ENCODE measurements at regions not wholly inside any gene's neighbourhood (a gene's known extent, or its start where the extent isn't known, plus 50 kb on each side); places are given as distances from the start of the nearest gene placed in this dataset.
"Not testable (repeated sequence)": the region's sequence is repeated elsewhere in the genome, so short reads cannot be mapped to it uniquely, and the experiment has no call there.

DNA sequence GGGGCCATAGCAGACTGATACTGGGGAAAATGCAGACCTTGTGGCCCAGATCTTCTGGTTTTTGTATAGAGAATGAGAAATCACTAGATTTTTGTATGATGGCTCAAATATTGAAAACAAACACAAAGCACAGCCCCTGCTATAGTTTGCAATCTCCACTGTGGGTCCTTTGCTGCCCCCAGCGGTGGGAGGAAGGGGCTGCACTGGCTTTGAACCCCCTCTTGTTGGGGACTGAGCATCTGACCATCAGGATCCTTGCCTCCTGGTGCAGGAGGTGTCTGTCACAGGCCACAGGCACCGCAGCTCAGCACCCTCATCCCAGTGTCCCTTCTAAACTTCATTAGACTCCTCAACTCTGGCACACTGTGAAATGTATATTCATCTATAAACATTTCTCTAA is 252.3 kb downstream of the BCL2L11 start:
- not testable (repeated sequence) for DNase-seq

DNA sequence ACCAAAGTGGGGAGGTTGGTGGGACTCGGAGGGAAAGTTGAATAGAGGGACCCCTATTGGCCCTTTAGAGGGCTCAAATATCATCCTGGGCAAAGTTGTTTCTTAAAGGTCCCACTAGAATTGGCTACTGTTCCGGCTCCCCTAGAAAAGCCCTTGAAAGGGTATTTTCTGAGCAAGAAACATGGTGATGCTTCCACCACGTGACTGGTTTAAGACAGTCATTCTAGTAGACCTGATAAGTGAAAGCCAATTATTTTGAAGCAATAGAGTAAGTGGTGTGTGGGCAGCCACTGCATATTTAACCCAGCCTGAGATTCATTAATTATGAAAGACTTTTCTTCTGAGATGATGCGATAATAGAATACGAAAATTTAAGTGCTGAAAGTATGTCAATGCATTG is 253.3 kb downstream of the BCL2L11 start:
- DNase-seq, result not testable (repeated sequence)

DNA sequence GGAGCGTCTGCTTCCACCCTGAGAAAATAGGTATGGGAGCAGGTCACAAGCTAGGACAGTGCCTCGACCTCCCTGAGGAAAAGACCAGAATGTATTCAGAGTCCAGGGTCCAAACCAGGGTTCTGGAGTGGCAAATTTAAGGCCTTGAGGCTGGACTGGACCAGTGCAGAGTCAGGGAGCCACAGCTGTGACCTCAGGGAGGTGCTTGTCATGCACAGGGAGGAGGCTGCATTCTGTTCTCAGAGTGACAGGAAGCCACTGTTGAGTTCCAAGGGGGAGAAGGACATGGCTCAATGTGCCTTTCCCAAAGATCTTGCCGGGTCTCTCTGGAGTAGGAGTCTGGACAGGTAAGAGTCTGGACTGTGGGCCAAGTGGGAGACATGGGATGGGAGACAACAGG is 254.0 kb downstream of the BCL2L11 start:
- DNase-seq, result not testable (repeated sequence)

DNA sequence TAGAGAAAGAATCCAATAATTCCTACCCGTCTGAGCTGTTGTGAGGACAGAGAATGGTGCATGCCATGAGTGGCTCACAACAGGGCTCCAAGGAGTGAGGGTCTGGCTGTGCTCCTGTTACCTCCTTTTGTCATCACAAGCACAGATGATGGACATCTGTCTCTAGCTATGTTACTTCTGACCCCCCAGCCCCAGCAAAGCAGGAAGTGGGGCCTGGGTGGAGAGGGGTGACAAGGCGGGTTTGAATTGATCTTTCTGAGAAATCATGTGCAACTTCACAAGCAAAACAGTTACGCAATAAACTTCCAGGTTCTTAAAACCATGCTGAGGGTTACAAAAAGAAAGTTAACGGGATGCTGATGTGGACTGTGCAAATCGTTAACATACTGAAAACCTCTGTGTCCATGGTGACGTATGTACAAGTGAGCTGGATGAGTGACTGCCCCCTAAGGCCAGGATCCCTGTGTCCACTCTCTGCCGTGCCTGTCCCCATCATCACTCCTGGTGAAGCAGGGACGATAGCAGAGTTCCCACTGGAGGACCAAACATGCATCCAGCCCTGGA is 254.7 kb downstream of the BCL2L11 start:
- DNase-seq, result not testable (repeated sequence)

DNA sequence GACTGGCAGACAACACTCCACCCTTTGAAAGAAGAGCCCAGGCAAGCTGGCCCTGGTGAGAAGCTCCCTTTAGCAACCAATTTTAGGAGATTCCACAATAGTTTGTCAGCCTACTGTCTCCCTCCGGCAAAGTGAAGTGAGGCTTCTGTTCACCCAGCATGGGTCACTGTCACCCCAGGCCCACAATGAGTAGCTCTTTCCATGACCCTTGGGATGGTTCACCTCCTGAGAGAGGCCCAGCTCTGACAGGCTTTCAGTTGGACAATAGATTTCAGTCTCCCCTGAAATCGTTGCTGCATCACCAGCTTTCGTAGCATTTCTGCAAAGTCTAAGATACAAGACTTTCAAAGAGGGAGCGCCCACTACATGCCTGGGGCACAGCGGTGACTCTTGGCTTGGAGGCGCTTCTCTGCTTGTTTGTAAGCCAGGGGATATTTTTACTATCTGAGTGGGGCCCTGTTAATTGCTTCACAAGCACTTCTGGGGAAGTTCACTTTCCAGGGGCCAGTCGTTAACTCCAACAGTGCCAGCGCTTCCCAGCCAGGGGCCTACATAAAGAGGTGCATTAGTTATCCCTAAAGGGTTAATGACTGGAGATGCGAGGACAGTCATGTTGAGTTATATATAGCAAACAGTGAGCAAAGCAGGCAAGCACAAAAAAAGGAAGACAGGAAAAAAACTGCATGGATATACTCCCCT is 255.7 kb downstream of the BCL2L11 start:
- not testable (repeated sequence) for DNase-seq

DNA sequence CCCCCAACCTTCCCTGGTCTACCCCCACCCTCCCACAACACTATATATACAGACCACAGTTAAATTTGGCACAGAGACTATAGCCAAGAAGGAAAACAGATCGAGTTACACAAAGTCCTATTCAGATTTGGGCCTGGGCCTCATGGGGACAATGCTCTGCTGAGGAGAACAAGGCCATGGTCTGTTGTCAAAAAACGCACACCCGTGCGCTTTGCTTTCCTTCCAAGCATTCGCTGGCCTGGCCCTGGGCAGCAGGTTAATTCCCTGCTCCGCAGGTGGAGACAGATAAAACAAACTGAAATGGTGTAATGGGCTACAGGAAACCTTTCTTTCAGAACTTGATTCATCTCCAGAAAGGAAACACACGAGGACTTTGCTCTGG is 256.2 kb downstream of the BCL2L11 start:
- DNase-seq, result not testable (repeated sequence)

DNA sequence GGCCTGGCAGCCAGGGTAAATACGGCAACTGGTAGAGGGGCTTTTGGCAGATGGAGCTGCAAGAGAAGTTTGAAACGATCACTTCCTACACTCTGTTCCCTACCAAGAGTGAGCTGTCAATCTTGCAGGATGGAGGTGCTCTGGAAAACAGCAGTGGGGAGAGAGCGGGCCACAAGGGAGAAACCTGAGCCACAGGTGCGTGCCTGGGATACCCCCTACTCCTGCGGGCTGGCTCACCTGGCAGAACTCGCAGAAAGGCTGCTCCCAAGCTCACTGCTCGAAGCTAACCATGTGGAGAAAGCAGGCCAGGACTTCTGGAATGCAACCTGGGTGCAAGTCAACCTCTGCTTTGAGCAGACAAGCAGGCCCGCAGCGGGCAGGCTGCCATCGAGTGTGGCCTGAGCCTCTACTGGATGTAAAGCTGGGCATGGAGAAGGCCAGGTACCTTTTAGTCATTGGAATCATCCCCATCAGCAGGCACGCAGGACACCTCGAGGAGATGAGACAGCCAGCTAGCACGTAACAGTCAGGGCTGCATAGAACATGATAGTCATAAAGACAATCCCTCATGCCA is 256.8 kb downstream of the BCL2L11 start:
- not testable (repeated sequence) for DNase-seq

DNA sequence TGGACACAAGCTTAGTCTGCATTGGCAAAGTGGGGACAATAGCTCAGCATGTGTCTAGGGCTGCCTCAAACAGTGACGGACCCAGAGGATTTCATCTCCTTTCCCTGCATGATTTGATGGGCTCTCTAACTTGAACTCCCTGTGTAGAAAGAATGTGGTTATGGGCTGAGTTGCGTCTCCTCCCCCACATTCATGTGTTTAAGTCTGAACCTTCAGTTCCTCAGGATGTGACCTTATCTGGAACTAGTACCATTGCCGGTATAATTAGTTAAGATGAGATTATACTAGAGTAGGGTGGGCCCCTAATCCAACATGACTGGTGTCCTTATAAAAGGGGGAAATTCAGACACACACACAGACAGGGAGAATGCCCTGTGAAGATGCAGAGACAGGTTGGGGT is 257.6 kb downstream of the BCL2L11 start:
- not testable (repeated sequence) for DNase-seq

DNA sequence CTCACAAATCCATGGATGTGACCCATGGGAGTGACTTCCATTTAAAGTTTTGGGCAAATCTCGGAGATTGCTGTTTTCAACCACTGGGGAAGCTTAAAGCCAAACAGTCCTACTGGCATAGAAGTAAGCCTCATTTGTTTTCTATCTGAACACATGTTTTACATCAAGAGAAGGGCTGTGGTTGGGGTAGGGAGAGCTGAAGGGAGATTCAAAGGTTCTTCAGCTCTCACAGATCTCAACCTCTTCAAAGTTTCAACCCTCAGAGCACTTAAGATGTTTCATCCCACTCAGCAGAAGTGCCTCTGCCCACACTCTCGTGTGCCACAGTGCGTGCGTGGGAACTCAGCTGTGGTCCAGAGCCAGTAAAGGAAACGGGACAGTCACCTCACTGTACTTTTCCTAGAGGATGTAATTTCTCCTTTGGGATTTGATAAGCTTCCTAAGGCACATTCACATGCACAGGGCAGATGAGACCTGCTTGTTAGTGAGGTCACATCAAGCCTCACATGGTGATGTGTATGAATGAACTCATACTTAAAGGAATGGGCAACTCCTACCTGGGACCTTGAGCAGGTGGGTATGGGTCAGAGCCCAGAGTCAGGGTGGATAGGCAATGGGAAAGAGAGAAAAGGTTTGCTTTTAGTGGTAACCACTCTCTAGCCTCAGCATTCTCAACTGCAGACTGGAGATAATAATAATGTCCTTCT is 260.2 kb downstream of the BCL2L11 start:
- not testable (repeated sequence) for DNase-seq

DNA sequence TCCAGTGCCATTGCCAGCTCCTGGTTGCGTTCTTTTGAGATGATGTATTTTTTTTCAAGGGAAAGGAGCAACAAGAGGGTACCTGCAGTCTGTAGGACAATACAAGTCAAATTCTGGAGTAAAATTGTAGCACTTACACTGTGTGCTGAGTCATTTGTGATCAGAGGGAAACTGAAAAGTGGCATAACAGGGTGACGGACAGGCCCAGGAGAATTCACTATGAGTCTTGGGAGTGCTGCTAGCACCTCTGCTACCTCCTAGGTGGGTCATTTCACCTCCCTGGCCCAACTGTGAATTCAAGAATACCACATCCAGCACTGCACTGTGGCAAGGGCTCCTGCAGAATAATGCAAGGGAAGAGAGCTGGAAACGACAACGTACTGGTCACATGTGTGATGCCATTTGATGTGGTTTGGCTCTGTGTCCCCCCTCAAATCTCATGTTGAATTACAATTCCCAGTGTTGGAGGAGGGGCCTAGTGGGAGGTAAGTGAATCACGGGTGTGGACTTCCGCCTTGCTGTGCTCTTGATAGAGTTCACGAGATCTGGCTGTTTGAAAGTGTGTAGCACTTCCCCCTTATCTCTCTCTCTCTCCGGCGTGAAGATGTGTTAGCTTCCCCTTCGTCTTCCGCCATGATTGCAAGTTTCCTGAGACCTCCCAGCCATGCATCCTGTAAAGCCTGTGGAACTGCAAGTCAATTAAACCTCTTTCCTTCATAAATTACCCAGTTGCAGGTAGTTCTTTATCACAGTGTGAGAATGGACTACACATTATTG is 261.0 kb downstream of the BCL2L11 start:
- DNase-seq, result not testable (repeated sequence)

DNA sequence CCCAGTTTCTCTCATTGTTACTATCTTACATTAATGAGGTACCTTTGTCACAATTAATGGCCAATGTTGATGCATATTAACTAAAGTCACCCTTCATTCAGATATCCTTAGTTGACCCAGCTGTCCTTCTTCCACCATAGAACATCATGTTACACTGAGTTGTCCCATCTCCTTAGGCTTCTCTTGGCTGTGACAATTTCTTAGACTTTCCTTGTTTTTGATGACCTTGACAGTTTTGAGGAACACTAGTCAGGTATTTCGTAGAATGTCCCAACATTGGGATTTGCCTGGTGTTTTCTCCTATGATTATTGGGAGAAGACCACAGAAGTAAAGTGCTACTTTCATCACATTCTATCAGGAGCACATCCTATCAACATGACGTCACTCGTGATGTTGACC is 261.8 kb downstream of the BCL2L11 start:
- not testable (repeated sequence) for DNase-seq

DNA sequence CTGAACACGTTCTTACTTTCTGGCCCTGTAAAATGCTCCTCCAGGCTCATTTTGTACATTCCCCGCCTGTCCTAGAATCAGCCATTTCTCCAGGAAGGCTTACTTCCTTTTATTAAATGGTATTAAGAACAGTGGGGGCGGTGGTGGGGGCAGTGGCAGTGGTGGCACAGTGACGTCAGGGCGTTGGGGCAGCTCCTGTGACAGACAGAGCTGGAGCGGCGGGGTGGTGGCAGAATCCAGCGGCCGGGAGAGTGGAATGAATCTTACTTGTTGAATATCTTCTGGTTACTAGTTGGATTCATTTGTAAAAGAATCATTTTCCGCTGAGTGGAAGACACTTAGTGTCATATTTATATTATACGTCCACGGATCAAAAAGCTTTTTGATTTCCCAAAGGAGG is 262.6 kb downstream of the BCL2L11 start:
- DNase-seq, result not testable (repeated sequence)

DNA sequence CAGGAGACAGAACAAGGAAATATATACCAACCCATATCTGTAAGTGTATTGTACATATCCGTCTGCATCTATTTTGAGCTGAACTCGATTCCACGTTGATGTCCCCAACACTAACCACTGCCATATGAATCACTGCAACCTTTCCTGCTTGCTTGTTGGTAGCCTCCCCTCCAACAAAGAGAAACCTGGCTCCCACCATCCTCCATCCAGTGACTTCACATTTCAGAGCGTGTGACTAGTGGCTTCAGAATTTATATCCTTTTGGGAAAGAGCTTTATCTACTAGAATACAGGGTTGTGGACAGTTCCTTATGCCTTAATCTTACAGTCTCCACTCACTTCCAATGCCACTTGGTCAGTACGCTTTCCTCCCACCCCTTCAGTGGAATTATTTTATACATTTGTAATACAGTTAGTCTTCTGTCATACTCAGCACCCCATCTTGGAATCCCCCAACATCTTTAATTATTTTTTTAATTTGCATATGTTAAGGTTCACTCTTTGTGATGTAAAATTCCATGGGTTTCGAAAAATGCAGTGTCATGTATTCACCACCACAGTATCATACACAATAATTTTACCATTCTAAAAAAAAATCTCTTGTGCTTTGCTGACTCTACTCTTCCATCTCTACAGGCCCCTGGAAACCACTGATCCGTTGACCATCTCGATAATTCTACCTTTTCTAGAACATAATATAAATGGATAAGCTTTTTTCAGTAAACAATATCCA is 264.7 kb downstream of the BCL2L11 start:
- not testable (repeated sequence) for DNase-seq

DNA sequence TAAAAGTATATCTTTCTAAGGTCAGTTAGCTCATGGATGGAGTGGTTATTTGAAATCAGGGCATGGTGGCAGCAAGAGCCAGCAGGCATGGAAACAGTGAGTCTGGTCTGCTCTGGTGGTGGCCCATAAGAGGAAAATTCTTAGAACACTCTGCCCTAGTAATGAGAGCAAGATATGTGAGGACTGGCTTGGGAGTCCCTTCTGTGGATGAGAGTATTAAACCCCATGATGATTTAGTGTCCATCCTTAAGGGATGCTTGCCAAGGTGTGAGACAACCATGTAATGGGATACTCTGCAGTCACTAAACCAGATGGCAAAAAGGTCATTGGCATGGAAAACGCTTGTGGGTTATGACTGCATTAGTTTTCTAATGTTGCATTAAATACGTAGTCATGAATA is 269.9 kb downstream of the BCL2L11 start:
- not testable (repeated sequence) for DNase-seq

DNA sequence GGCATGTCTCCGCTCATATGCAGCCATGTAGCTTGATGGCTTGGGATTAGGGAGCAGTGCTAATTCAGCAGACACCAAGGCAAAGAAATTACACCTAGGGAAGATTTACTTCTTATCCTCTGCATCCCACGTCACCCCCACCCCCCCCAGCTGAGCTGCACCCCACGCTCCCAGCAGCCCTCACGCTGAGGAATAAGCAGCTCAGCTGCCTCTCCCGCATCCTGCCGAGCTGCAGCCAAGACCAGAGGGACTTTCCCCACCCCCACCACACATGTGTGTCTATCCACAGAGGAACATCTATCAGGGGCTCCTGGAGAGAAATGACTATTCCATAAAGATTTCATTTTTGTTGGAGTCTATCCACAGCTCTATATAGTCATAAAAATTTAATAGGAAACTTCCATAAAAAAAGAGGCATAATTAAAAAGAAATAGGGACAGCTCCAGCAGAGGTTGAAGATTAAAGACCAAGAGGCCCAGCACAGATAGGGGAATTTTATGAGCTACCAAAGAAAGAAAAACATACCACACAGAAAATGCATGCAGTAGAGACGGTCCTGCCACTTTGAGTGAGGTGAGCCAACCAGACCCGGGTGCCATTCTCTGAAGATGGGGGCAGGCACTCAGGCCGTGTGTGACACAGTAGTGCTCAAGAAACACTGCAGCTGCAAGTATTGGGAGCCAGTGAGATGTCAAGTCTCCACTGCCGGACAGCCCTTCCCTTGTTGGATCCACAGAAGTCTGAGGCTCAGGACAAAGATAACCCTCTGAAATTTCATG is 274.8 kb downstream of the BCL2L11 start:
- DNase-seq, result not testable (repeated sequence)

DNA sequence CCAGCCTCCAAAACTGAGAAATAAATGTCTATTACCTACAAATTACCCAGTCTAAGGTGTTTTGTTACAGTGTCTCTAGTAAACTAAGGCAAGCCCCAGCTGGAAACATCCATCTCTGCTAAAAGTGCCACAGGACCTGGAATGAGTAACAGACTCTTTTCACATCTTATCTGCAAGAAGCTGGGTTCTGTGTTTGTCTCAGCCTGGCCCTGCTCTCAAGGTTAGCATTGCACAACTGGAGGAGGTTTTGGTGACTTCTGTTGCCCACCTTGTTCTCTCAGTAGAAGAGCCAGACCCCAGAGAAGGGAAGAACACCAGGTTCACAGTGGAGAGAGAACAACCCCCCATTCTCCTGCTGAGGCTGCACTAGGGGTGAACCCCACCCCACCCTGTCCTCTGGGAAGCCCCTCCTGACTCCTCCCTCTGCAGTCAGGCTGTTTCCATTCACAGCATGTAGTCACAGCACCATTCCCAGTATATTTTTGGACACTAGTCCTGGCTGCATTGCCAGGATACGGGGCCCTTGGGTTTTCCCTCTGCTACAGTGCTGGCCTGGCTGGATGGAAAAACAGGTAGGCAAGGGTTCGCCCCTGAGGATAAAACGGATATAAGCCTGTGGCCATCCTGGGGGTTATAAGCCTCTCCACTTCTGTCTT is 280.0 kb downstream of the BCL2L11 start:
- not testable (repeated sequence) for DNase-seq

DNA sequence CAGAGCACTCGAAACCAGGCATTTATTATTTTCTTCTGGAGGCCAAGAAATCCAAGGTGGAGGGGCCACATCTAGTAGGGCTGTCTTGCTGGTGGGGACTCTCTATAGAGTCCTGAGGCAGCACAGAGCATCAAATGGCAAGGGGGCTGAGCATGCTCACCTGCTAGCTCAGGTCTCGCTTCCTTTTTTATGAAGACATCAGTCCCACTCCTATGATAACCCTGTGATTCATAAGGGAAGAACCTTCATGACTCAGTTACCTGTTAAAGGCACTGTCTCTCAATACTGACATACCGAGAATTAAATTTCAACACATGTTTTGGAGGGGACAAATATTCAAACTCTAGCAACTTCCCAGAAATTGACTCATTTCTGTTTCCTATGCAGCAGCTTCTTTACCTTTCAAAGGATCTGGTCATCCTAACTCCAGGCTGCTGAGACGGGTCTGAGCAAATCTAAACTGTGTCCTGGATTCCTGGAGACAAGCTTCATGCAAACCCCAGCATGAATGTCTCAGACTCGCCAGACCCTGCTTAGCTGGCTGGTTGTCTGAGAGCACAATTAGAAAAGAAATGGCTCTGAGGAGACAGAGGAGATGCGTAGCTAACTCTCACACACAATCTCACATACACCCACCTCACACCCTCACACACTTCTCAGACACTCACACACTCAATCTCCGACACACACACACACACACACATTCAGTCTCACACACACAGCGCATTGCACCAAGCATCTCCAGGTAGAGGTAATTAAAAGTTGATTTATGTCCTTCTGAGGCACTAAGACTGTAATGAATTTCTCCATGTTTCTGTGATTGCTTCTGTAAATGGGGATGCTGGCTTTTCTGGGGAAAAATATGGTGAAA is 280.8 kb downstream of the BCL2L11 start:
- not testable (repeated sequence) for DNase-seq

DNA sequence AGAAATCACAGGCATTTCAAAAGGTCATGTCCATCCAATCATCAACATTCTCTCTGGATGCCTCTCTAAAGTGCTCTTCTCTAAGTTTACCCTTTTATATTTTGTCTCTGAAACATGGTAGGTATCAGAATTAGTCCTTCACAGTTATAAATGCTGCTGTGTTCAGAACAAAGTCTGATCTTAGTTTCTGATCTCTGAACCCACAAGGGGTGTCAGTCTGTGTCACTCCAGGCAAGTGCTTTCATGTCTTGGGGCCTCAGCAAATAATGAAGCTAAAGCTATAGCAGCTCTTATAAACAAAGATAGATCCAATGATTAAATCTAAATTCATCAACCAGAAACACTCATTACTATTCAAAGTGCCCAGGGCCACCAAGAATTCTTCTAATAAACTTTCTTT is 281.7 kb downstream of the BCL2L11 start:
- DNase-seq, result not testable (repeated sequence)

DNA sequence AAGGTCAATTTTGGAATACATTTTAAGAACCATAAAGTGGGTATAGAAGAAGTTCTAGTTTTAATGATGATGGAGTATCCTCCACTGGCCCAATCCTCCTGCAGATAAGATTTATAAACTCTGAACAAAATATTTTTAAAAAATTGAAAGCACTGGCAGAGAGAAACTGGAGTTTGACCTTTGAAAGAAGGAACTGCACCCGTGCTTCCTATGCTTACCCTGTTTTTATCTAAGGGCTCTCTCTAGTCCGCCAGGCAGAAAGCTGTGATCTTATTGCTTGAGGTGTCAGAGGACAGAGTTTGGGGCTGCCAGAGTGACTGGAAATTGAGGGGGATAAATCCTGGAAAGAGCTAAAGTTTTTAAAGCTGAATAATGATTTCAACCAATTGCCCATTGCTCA is 282.6 kb downstream of the BCL2L11 start:
- DNase-seq, result not testable (repeated sequence)

DNA sequence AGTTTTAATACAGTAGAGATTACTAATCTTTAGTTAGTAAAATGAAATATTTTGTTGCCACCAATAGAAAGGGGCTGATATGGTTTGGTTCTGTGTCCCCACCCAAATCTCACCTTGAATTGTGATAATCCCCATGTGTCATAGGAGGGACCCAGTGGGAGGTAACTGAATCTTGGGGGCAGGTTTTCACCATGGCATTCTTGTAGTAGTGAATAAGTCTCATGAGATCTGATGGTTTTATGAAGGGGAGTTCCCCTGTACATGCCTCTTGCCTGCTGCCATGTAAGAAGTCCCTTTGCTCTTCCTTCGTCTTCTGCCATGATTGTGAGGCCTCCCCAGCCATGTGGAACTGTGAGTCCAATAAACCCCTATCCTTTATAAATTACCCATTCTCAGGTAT is 285.9 kb downstream of the BCL2L11 start:
- DNase-seq, result not testable (repeated sequence)
